Loucy (cell line): ENCODE measurements at regions not wholly inside any gene's neighbourhood (a gene's known extent, or its start where the extent isn't known, plus 50 kb on each side); places are given as distances from the start of the nearest gene placed in this dataset.

Source experiments
- H2AFZ ChIP-seq: fragments of 200-600 bp; sonication (generic); 2 replicates; pipeline ENCODE4 v1.6.0; 2016; ENCODE audit warnings: antibody characterized with exemption, mild to moderate bottlenecking, low read length, moderate library complexity
- H3F3A ChIP-seq: fragments of 200-600 bp; 2 replicates; pipeline ENCODE4 v1.6.0; 2016; ENCODE audit warnings: antibody characterized with exemption, low read depth, mild to moderate bottlenecking
- H3K27me3 ChIP-seq: fragments of 200-600 bp; sonication (generic); 2 replicates; pipeline ENCODE4 v1.6.1; 2014; ENCODE audit warnings: low read length, mild to moderate bottlenecking; ENCODE audit not compliant: insufficient read depth, poor library complexity, severe bottlenecking
- H3K36me3 ChIP-seq: fragments of 200-600 bp; sonication (generic); 2 replicates; pipeline ENCODE4 v1.6.1; 2016; ENCODE audit warnings: low read length; ENCODE audit not compliant: insufficient read depth
- H3K4me1 ChIP-seq: fragments of 200-600 bp; sonication (generic); 2 replicates; pipeline ENCODE4 v1.5.1; 2014; ENCODE audit warnings: low read length, mild to moderate bottlenecking; ENCODE audit not compliant: insufficient read depth, poor library complexity, severe bottlenecking
- H3K4me2 ChIP-seq: fragments of 200-600 bp; sonication (generic); 2 replicates; pipeline ENCODE4 v1.6.0; 2014; ENCODE audit warnings: antibody characterized with exemption, low read length, low read depth, mild to moderate bottlenecking; ENCODE audit not compliant: poor library complexity, severe bottlenecking
- H3K4me3 ChIP-seq: fragments of 200-600 bp; sonication (generic); 2 replicates; pipeline ENCODE4 v1.5.1; 2014; ENCODE audit warnings: low read length, mild to moderate bottlenecking, mixed read lengths; ENCODE audit not compliant: poor library complexity, severe bottlenecking
- H3K79me2 ChIP-seq: fragments of 200-600 bp; sonication (generic); 2 replicates; pipeline ENCODE4 v1.6.1; 2014; ENCODE audit warnings: low read length; ENCODE audit not compliant: insufficient read depth
- H3K9ac ChIP-seq: fragments of 200-600 bp; sonication (generic); 2 replicates; pipeline ENCODE4 v1.6.0; 2014; ENCODE audit warnings: mild to moderate bottlenecking, low read depth, low read length, moderate library complexity; ENCODE audit not compliant: poor library complexity, severe bottlenecking
- H3K9me2 ChIP-seq: fragments of 200-600 bp; sonication (generic); replicated peaks from 2 replicates; pipeline ENCODE4 v1.6.1; 2016; ENCODE audit warnings: low read depth, low read length, mixed read lengths
- H3K9me3 ChIP-seq: fragments of 200-600 bp; sonication (generic); 2 replicates; pipeline ENCODE4 v1.6.1; 2014; ENCODE audit warnings: mild to moderate bottlenecking, antibody characterized with exemption, low read length, low read depth; ENCODE audit not compliant: insufficient read depth
- H4K20me1 ChIP-seq: fragments of 200-600 bp; sonication (generic); 2 replicates; pipeline ENCODE4 v1.6.0; 2014; ENCODE audit warnings: antibody characterized with exemption, low read length, mild to moderate bottlenecking; ENCODE audit not compliant: insufficient read depth, poor library complexity, severe bottlenecking
- CTCF ChIP-seq: fragments of 200-600 bp; sonication (generic); conservative IDR thresholded peaks from 2 replicates; pipeline ENCODE4 v1.5.1; 2014; ENCODE audit warnings: mild to moderate bottlenecking, antibody characterized with exemption, low read length
- EZH2phosphoT487 ChIP-seq: fragments of 200-600 bp; IDR thresholded peaks from 2 replicates; pipeline ENCODE4 v1.6.1; 2018; ENCODE audit warnings: antibody characterized with exemption, mild to moderate bottlenecking, moderate library complexity, borderline replicate concordance

DNA sequence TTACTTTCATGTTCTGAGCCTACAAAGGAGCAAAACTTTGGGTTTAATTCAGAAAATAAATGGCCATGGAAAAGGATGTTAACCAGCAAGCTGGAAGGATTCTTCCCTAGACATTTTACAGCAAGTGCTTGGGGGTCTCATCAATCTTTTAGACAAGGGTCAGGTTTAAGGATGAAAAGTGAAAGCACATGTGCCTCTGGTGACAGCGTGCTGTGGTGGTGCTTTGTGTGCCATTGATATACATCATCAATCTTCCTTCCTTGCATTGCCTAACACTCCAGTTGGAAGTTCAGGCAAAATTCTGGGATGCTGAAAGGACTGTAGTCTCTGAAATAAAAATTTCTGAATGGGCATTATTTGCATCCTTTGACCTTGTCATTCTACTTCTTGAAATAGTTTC, 171.2 kb downstream of the KCNE4 start:
- Histone ChIP-seq H3F3A (no peaks in the 10 kb centered on the region), H3K79me2 (no peaks in the 10 kb centered on the region), H3K9me2 (no peaks in the 10 kb centered on the region), H3K4me2 (no peak overlapping the region), H3K9ac (no peak overlapping the region), H3K4me3 (no peak overlapping the region), H3K36me3 (no peaks in the 10 kb centered on the region), H2AFZ (no peak overlapping the region), H3K4me1 (peaks cover 15% of the 10 kb centered on the region), H4K20me1 (no peaks in the 10 kb centered on the region), H3K9me3 (no peaks in the 10 kb centered on the region), H3K27me3 (no peaks in the 10 kb centered on the region)
- TF ChIP-seq CTCF (no peak), EZH2phosphoT487 (no peak)

GRCh38 chr2:223225266-223225665, 173.3 kb downstream of the KCNE4 start:
- no peaks in the 10 kb centered on the region for H3F3A ChIP-seq
- no peaks in the 10 kb centered on the region for H4K20me1 ChIP-seq
- no peak overlapping the region for H3K4me2 ChIP-seq
- H3K27me3 ChIP-seq, result no peaks in the 10 kb centered on the region
- no peaks in the 10 kb centered on the region for H3K9me3 ChIP-seq
- no peaks in the 10 kb centered on the region for H3K79me2 ChIP-seq
- H3K4me1 ChIP-seq, result peaks cover 16% of the 10 kb centered on the region
- no peak overlapping the region for H3K9ac ChIP-seq
- H2AFZ ChIP-seq, result no peak overlapping the region
- TF ChIP-seq CTCF (no peak), EZH2phosphoT487 (no peak)
- no peaks in the 10 kb centered on the region for H3K36me3 ChIP-seq
- no peaks in the 10 kb centered on the region for H3K9me2 ChIP-seq
- H3K4me3 ChIP-seq, result no peak overlapping the region

DNA sequence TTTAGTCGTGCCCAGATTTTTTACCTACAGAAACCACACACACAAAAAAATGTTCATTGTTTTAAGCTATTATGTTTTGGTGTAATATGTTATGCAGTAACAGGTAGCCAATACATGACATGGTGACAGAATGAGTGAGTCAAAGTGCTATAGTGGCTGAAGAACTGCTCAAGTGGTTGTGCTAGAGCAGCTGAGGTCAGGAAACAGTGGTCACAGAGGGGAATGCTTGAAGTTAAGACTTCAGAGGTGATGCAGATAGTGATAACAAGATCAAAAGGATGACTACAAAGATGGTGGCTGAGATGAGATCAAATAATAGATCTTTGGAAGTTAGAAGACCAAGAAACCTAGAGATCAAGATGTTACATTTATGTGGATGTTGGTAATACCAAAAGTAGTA, 174.3 kb downstream of the KCNE4 start:
- Histone ChIP-seq H4K20me1 (no peaks in the 10 kb centered on the region), H2AFZ (peak overlapping the region; percentile 11; the same call in 1 of the 2 replicates), H3K9me2 (no peaks in the 10 kb centered on the region), H3K4me3 (no peak overlapping the region), H3K9me3 (no peaks in the 10 kb centered on the region), H3K9ac (no peak overlapping the region), H3F3A (no peaks in the 10 kb centered on the region), H3K27me3 (no peaks in the 10 kb centered on the region), H3K4me1 (peaks cover 24% of the 10 kb centered on the region), H3K4me2 (peak overlapping the region; percentile 35), H3K36me3 (no peaks in the 10 kb centered on the region), H3K79me2 (no peaks in the 10 kb centered on the region)
- TF ChIP-seq EZH2phosphoT487 (no peak), CTCF (no peak)
